ENCODE measurements at regions not wholly inside any gene's neighbourhood (a gene's known extent, or its start where the extent isn't known, plus 50 kb on each side); places are given as distances from the start of the nearest gene placed in this dataset.
A peak's percentile ranks its signal among the peaks of the same experiment; 100 is the strongest.

DNA sequence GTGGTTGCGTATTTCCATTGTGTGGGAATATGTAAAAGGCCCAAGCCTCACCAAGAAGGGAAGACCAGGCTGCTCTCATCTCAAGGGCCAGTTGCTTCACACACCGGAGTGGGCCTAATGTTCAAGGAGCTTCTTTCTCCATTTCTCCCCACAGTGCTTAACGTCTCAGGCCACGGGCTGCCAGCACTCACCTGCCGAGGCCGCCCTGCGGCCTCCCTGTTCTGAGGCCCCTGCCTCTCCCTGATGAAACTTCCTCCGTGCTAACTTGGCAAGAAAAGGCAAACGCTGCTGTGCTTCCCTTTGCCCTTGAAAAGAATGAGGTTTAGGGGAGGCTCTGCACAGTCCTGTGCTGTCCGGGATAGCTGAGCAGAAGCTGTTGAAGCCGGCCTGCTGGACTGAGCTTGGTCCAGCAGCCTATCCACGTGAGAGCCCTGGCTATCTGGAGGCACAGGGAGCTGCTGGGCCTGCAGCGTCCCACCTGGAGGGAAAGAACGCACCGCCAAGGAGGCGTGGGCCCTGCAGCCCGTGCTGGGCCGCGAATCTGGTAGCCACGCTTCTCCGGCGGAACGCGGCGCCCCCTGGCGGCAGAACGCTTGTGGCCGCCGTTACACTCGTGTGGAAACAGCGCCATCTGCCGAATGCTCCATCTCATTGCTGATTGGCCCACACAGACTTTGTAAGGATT, 73.5 kb upstream of the PRSS3 start:
- intact Hi-C loops (cut with DNase I; ENCODE audit: low total_unique reads) = loop anchor here (5.0 kb wide), 1 partner anchor 100 kb away; no protein-coding TSS in a partner anchor
- peaks cover 0 to 21% (median 3%) of the 10 kb centered on the region in 4 donors for H3K4me1 ChIP-seq

DNA sequence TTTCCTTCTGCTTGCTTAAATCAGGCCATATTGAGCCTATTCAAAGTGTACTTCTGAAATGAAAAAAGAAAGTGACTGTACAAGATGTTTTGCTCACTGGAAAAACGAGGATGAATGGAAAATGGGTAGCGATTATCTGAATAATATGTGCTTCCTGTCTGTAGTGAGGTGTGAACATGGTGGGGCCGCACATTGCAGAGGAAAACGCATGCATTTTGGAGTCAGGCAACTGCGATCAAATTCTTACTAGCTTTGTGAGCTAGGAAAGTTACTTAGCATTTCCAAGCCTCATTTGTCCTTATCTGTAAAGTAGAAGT, 73.0 kb upstream of the PRSS3 start:
- no peaks in the 10 kb centered on the region for H3K9me3 ChIP-seq
- peaks cover 0 to 12% (median 4%) of the 10 kb centered on the region in 3 donors for H3K27me3 ChIP-seq
- WGBS, 5 donors = 54 to 57% (median 56%) methylated on average over 5 of the region's 5 CpGs
- no peak for TF ChIP-seq POLR2A (IDR thresholded peaks at IDR 0.05)
- TF ChIP-seq, protein P1, sequence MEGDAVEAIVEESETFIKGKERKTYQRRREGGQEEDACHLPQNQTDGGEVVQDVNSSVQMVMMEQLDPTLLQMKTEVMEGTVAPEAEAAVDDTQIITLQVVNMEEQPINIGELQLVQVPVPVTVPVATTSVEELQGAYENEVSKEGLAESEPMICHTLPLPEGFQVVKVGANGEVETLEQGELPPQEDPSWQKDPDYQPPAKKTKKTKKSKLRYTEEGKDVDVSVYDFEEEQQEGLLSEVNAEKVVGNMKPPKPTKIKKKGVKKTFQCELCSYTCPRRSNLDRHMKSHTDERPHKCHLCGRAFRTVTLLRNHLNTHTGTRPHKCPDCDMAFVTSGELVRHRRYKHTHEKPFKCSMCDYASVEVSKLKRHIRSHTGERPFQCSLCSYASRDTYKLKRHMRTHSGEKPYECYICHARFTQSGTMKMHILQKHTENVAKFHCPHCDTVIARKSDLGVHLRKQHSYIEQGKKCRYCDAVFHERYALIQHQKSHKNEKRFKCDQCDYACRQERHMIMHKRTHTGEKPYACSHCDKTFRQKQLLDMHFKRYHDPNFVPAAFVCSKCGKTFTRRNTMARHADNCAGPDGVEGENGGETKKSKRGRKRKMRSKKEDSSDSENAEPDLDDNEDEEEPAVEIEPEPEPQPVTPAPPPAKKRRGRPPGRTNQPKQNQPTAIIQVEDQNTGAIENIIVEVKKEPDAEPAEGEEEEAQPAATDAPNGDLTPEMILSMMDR (IDR thresholded peaks at IDR 0.05) = peak in 1 of 7 experiments; percentile 42
- DNase-seq = no peak
- H3K4me3 ChIP-seq = no peak overlapping the region
- peaks cover 0 to 21% (median 3%) of the 10 kb centered on the region in 4 donors for H3K4me1 ChIP-seq
- no peaks in the 10 kb centered on the region for H3K36me3 ChIP-seq
- intact Hi-C loops (cut with DNase I; ENCODE audit: low total_unique reads) = loop anchor here (5.0 kb wide), 1 partner anchor 100 kb away; no protein-coding TSS in a partner anchor
- H3K27ac ChIP-seq = no peak overlapping the region

More for the DNA sequence above, 73.5 kb upstream of the PRSS3 start:
- Histone ChIP-seq H3K4me3 (no peak overlapping the region), H3K27ac (no peak overlapping the region), H3K9me3 (no peaks in the 10 kb centered on the region), H3K27me3 (peaks cover 0 to 12% (median 4%) of the 10 kb centered on the region in 3 donors), H3K36me3 (no peaks in the 10 kb centered on the region)
- peak in 1 of 3 donors; percentile 60 for TF ChIP-seq POLR2AphosphoS5 (IDR thresholded peaks at IDR 0.05)
- TF ChIP-seq, protein P1 (IDR thresholded peaks at IDR 0.05) = peak in 6 of 7 experiments; percentile 85 to 100 (median 99)
- TF ChIP-seq POLR2A (IDR thresholded peaks at IDR 0.05) = no peak
- no peak for TF ChIP-seq EP300 (IDR thresholded peaks at IDR 0.05)
- WGBS, 5 donors = 20 to 32% (median 24%) methylated on average over 24 to 32 of the region's 32 CpGs
- peak; percentile 92 to 94 for DNase-seq

DNA sequence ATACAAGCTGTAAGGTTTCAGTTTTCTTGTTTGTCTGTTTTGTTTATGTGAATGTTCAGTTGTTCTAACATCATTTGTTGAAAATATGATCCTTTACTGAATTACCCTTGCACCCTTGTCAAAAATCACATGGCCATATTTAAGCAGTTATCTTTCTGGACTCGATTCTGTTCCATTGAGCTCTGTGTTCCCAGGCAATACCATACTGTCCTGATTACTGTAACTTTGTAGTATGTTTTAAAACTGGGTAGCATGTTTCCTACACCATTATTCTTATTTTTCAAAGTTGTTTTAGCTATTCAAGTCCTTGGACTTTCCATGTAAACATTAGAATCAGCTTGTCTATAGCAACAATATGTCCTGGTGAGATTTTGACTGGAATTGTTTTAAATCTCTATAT, 66.7 kb upstream of the PRSS3 start:
- H3K27me3 ChIP-seq = peaks cover 0 to 4% (median 0%) of the 10 kb centered on the region in 3 donors
- peaks cover 0 to 6% (median 0%) of the 10 kb centered on the region in 4 donors for H3K9me3 ChIP-seq
- 73 to 90% (median 83%) methylated on average over 1 of the region's 1 CpG for WGBS, 5 donors
- intact Hi-C loops (cut with DNase I; ENCODE audit: low total_unique reads) = no loop called here
- no peak overlapping the region for H3K27ac ChIP-seq
- no peaks in the 10 kb centered on the region for H3K4me1 ChIP-seq
- TF ChIP-seq POLR2AphosphoS5 (IDR thresholded peaks at IDR 0.05) (no peak), EP300 (IDR thresholded peaks at IDR 0.05) (no peak), POLR2A (IDR thresholded peaks at IDR 0.05) (no peak)
- TF ChIP-seq, protein P1 (IDR thresholded peaks at IDR 0.05) = no peak
- no peak overlapping the region for H3K4me3 ChIP-seq
- DNase-seq = no peak
- H3K36me3 ChIP-seq = no peaks in the 10 kb centered on the region

DNA sequence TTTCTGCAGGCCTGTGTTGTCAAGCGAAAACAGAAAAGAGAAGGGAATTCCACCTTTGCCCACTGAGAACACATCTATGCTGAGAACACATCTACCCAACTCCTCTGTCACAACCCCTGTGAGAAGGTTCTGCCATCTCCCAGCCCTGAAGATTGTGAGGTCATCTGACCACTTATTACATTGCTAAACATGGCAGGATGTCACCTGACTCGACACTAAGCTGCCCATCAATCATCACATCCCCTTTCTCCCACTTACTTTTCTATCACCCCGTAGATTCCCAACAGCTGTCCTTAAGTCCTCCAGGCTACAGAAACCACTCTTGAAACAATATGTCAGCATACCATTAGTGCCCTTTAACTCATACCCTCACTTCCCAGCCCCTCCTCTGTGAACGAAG, 64.2 kb upstream of the PRSS3 start:
- Histone ChIP-seq H3K27me3 (peaks cover 0 to 26% (median 0%) of the 10 kb centered on the region in 3 donors), H3K27ac (no peak overlapping the region), H3K4me3 (no peak overlapping the region), H3K9me3 (peaks cover 0 to 6% (median 0%) of the 10 kb centered on the region in 4 donors), H3K4me1 (no peaks in the 10 kb centered on the region), H3K36me3 (no peaks in the 10 kb centered on the region)
- DNase-seq = no peak
- TF ChIP-seq POLR2AphosphoS5 (IDR thresholded peaks at IDR 0.05) (no peak), POLR2A (IDR thresholded peaks at IDR 0.05) (no peak), EP300 (IDR thresholded peaks at IDR 0.05) (no peak)
- TF ChIP-seq, protein P1 (IDR thresholded peaks at IDR 0.05) = no peak
- intact Hi-C loops (cut with DNase I; ENCODE audit: low total_unique reads) = no loop called here
- 59 to 69% (median 66%) methylated on average over 4 of the region's 4 CpGs for WGBS, 5 donors

All from stomach (tissue), 8 donors.